Caco-2 (cell line): ENCODE measurements at regions not wholly inside any gene's neighbourhood (a gene's known extent, or its start where the extent isn't known, plus 50 kb on each side); places are given as distances from the start of the nearest gene placed in this dataset.

Source experiments
- BruUV-seq: library from RNA; stranded (reverse); fragments of 400-500 nt; replicated peaks from 2 replicates; lab custom pipeline; 2021; lab: Mats Ljungman, UMichigan
- CTCF ChIA-PET: fragments of 300-600 bp; sonication (Branson Sonifier 250); formaldehyde crosslinking; loops from one replicate; lab custom pipeline; 2022; ENCODE audit warnings: antibody characterized with exemption; lab: Charles Lee
- POLR2A ChIA-PET: fragments of 300-600 bp; sonication (Branson Sonifier 250); formaldehyde crosslinking; loops from one replicate; lab custom pipeline; 2022; ENCODE audit warnings: antibody characterized with exemption; lab: Charles Lee
- DNase-seq, 2 experiments: peaks; one replicate each; pipeline versions ENCODE4 v3.0.0 to v3.0.0-alpha.2; 2020 to 2022
- H3K27me3 ChIP-seq: replicated peaks from 2 replicates; pipeline ENCODE4 v1.6.0; 2011; ENCODE audit warnings: low read length; ENCODE audit not compliant: control insufficient read depth, insufficient read depth
- H3K36me3 ChIP-seq: 2 replicates; pipeline ENCODE4 v1.5.1; 2011; ENCODE audit warnings: low read length; ENCODE audit not compliant: control insufficient read depth, insufficient read depth
- H3K4me1 ChIP-seq: fragments of 250-450 bp; sonication (Bioruptor Pico); 2 replicates; pipeline ENCODE4 v1.5.1; 2020; ENCODE audit warnings: mild to moderate bottlenecking
- H3K4me3 ChIP-seq: 2 replicates; pipeline ENCODE4 v1.5.1; 2011; ENCODE audit warnings: low read depth, mild to moderate bottlenecking, control low read depth, low read length
- H3K9me3 ChIP-seq: fragments of 250-450 bp; sonication (Bioruptor Pico); 2 replicates; pipeline ENCODE4 v1.5.1; 2020; ENCODE audit warnings: mild to moderate bottlenecking, moderate library complexity
- H3K27ac Mint-ChIP-seq: one replicate; pipeline ENCODE4 v1.8.0; 2022; ENCODE audit warnings: mixed read lengths; ENCODE audit not compliant: unreplicated experiment
- H3K27me3 Mint-ChIP-seq: one replicate; pipeline ENCODE4 v1.8.0; 2022; ENCODE audit warnings: mixed read lengths; ENCODE audit not compliant: insufficient read depth, unreplicated experiment
- H3K36me3 Mint-ChIP-seq: one replicate; pipeline ENCODE4 v1.8.0; 2022; ENCODE audit warnings: mild to moderate bottlenecking, mixed read lengths; ENCODE audit not compliant: insufficient read depth, unreplicated experiment
- H3K4me1 Mint-ChIP-seq: one replicate; pipeline ENCODE4 v1.8.0; 2022; ENCODE audit warnings: low read depth, mixed read lengths; ENCODE audit not compliant: unreplicated experiment
- H3K4me3 Mint-ChIP-seq: one replicate; pipeline ENCODE4 v1.8.0; 2022; ENCODE audit warnings: mild to moderate bottlenecking, moderate library complexity, mixed read lengths; ENCODE audit not compliant: unreplicated experiment
- H3K9me3 Mint-ChIP-seq: one replicate; pipeline ENCODE4 v1.8.0; 2022; ENCODE audit warnings: mixed read lengths; ENCODE audit not compliant: unreplicated experiment
- CTCF ChIP-seq, 2 experiments: fragments of 200-600 bp in 1 of 2; IDR thresholded peaks; 1 replicate in 1 of 2; 2 replicates in 1 of 2; pipeline versions ENCODE4 v1.5.1 to v1.8.0; 2011 to 2022; ENCODE audit warnings: antibody characterized with exemption in 1 of 2, control low read depth in 1 of 2, inconsistent platforms in 1 of 2, low read depth in 1 of 2, low read length in 1 of 2, mild to moderate bottlenecking in 1 of 2, moderate library complexity in 1 of 2; ENCODE audit not compliant: insufficient read depth in 1 of 2, severe bottlenecking in 1 of 2, unreplicated experiment in 1 of 2
- intact Hi-C: fragments of 100-400 bp; cut with micrococcal nuclease; formaldehyde crosslinking; loops from one replicate; pipeline ENCODE4 v1.10.0; 2022; ENCODE audit not compliant: unreplicated experiment

DNA sequence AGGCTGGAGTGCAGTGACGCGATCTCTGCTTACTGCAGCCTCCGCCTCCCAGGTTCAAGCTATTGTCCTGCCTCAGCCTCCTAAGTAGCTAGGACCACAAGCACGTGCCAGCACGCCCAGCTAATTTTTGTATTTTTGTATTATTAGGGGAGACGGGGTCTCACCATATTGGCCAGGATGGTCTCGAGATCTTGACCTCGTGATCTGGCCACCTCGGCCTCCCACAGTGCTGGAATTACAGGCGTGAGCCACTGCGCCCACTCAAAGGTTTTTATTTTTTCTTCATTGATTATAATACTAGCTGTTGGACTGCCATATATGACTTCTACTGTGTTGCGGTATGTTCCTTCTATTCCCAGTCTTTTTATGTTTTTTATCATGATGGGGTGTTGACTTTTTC lies 569.7 kb upstream of the SLITRK6 start:
- no peaks in the 10 kb centered on the region for H3K4me1 Mint-ChIP-seq
- Histone ChIP-seq H3K4me1 (no peaks in the 10 kb centered on the region), H3K9me3 (no peaks in the 10 kb centered on the region), H3K36me3 (no peaks in the 10 kb centered on the region), H3K4me3 (no peak overlapping the region), H3K27me3 (no peaks in the 10 kb centered on the region)
- no peak overlapping the region for H3K4me3 Mint-ChIP-seq
- TF ChIP-seq CTCF (IDR thresholded peaks at IDR 0.05; ENCODE audit: insufficient read depth in 1 of 2, low read depth in 1 of 2, low read length in 1 of 2, severe bottlenecking in 1 of 2, unreplicated experiment in 1 of 2): no peak
- H3K27me3 Mint-ChIP-seq: no peaks in the 10 kb centered on the region
- H3K36me3 Mint-ChIP-seq: no peaks in the 10 kb centered on the region
- no peaks in the 10 kb centered on the region for H3K9me3 Mint-ChIP-seq
- no TSS peak for BruUV-seq
- ChIA-PET POLR2A (no interaction called here), CTCF (no interaction called here)
- no peak for DNase-seq
- intact Hi-C loops: no loop called here
- H3K27ac Mint-ChIP-seq: no peak overlapping the region

- Mint-ChIP-seq H3K9me3 (no peaks in the 10 kb centered on the region), H3K27me3 (no peaks in the 10 kb centered on the region), H3K4me3 (no peak overlapping the region), H3K4me1 (no peaks in the 10 kb centered on the region), H3K36me3 (no peaks in the 10 kb centered on the region), H3K27ac (no peak overlapping the region)
- ChIA-PET CTCF (no interaction called here), POLR2A (no interaction called here)
- DNase-seq: no peak
- BruUV-seq: no TSS peak
- TF ChIP-seq CTCF (IDR thresholded peaks at IDR 0.05; ENCODE audit: insufficient read depth in 1 of 2, low read depth in 1 of 2, low read length in 1 of 2, severe bottlenecking in 1 of 2, unreplicated experiment in 1 of 2): no peak
- H3K27me3 ChIP-seq: no peaks in the 10 kb centered on the region
- intact Hi-C loops: no loop called here
- no peaks in the 10 kb centered on the region for H3K36me3 ChIP-seq
- no peaks in the 10 kb centered on the region for H3K9me3 ChIP-seq
- H3K4me3 ChIP-seq: no peak overlapping the region
- H3K4me1 ChIP-seq: no peaks in the 10 kb centered on the region
These were observed 578.2 kb upstream of the SLITRK6 start for GRCh38 chr13:86377451-86377850.

DNA sequence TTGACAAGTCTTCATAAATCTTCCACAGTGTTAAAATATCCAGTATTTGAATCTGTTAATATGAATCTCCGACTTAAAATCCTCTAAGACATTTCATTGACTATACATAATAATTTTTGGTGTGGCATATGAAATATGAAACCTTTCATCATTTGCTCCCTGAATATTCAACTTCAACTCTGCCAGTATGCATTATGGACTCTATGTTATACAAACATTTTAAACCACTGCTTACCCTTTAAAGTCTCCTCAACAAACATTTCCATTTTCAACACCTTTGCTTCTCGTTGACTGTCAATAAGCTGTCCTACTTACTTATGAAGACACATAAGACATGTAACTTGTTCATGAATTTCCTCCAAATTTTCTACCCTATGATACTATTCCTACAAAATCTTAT lies 579.4 kb upstream of the SLITRK6 start:
- no peaks in the 10 kb centered on the region for H3K9me3 ChIP-seq
- no peaks in the 10 kb centered on the region for H3K27me3 ChIP-seq
- POLR2A ChIA-PET: no interaction called here
- CTCF ChIA-PET: no interaction called here
- no TSS peak for BruUV-seq
- H3K36me3 ChIP-seq: no peaks in the 10 kb centered on the region
- H3K4me3 Mint-ChIP-seq: no peak overlapping the region
- H3K27ac Mint-ChIP-seq: no peak overlapping the region
- no peak for DNase-seq
- H3K36me3 Mint-ChIP-seq: no peaks in the 10 kb centered on the region
- no peaks in the 10 kb centered on the region for H3K4me1 ChIP-seq
- no peaks in the 10 kb centered on the region for H3K27me3 Mint-ChIP-seq
- H3K4me3 ChIP-seq: no peak overlapping the region
- TF ChIP-seq CTCF (IDR thresholded peaks at IDR 0.05; ENCODE audit: insufficient read depth in 1 of 2, low read depth in 1 of 2, low read length in 1 of 2, severe bottlenecking in 1 of 2, unreplicated experiment in 1 of 2): no peak
- intact Hi-C loops: no loop called here
- H3K4me1 Mint-ChIP-seq: no peaks in the 10 kb centered on the region
- H3K9me3 Mint-ChIP-seq: no peaks in the 10 kb centered on the region
